Uterus (tissue), 2 donors: ENCODE measurements at regions not wholly inside any gene's neighbourhood (a gene's known extent, or its start where the extent isn't known, plus 50 kb on each side); places are given as distances from the start of the nearest gene placed in this dataset.

ENCODE experiments used
- CTCF ChIP-seq, 4 experiments: fragments of 200-600 bp in 2 of 4; fragments of 450-650 bp in 2 of 4; sonication (generic) in 2 of 4; IDR thresholded peaks; one replicate each; pipeline ENCODE4 v1.5.1; 2016 to 2019; ENCODE audit warnings: antibody characterized with exemption in 4 of 4, mild to moderate bottlenecking in 2 of 4, moderate library complexity in 1 of 4
- POLR2A ChIP-seq, 2 donors: fragments of 450-650 bp; IDR thresholded peaks; one replicate each; pipeline ENCODE4 v1.6.1; 2016; ENCODE audit warnings: antibody characterized with exemption in 2 of 2, mild to moderate bottlenecking in 1 of 2, moderate library complexity in 1 of 2

- no peak for TF ChIP-seq POLR2A (IDR thresholded peaks at IDR 0.05)
- no peak for TF ChIP-seq CTCF (IDR thresholded peaks at IDR 0.05)
Measured at GRCh38 chr6:121668259-121668658, 232.8 kb downstream of the GJA1 start.
